Small intestine (tissue), 7 donors: ENCODE measurements at regions not wholly inside any gene's neighbourhood (a gene's known extent, or its start where the extent isn't known, plus 50 kb on each side); places are given as distances from the start of the nearest gene placed in this dataset.
A peak's percentile ranks its signal among the peaks of the same experiment; 100 is the strongest.

Experiments
- DNase-seq, 2 donors: peaks; one replicate each; pipeline versions ENCODE4 v3.0.0 to v3.0.0-alpha.2; 2013
- FAIRE-seq: peaks from 2 replicates; lab custom pipeline; 2012; peaks lifted over from hg19 to GRCh38; lab: Jason Lieb, UNC
- H3K27ac ChIP-seq, 3 donors: one replicate each; pipeline ENCODE4 v1.5.1; 2013; ENCODE audit warnings: low read length in 2 of 3, mild to moderate bottlenecking in 2 of 3, control low read depth in 1 of 3, inconsistent platforms in 1 of 3, low read depth in 1 of 3, moderate library complexity in 1 of 3
- H3K27me3 ChIP-seq, 3 donors: one replicate each; pipeline ENCODE4 v1.6.1; 2013; ENCODE audit warnings: low read length in 3 of 3, inconsistent platforms in 1 of 3; ENCODE audit not compliant: control insufficient read depth in 3 of 3, insufficient read depth in 3 of 3
- H3K36me3 ChIP-seq, 3 donors: one replicate each; pipeline ENCODE4 v1.6.1; 2013; ENCODE audit warnings: low read length in 3 of 3, inconsistent platforms in 1 of 3, low read depth in 1 of 3, mild to moderate bottlenecking in 1 of 3, moderate library complexity in 1 of 3; ENCODE audit not compliant: control insufficient read depth in 3 of 3, insufficient read depth in 2 of 3
- H3K4me1 ChIP-seq, 3 donors: one replicate each; pipeline ENCODE4 v1.6.1; 2013; ENCODE audit warnings: low read length in 2 of 3, inconsistent platforms in 1 of 3, low read depth in 1 of 3, mild to moderate bottlenecking in 1 of 3, moderate library complexity in 1 of 3; ENCODE audit not compliant: control insufficient read depth in 3 of 3, insufficient read depth in 2 of 3
- H3K4me3 ChIP-seq, 3 donors: one replicate each; pipeline ENCODE4 v1.5.1; 2013; ENCODE audit warnings: low read length in 3 of 3, control low read depth in 1 of 3, inconsistent platforms in 1 of 3, low read depth in 1 of 3, mild to moderate bottlenecking in 1 of 3, moderate library complexity in 1 of 3
- H3K9me3 ChIP-seq, 2 donors: one replicate each; pipeline ENCODE4 v1.6.1; 2013; ENCODE audit warnings: low read depth in 1 of 2, low read length in 1 of 2; ENCODE audit not compliant: control insufficient read depth in 2 of 2, insufficient read depth in 1 of 2
- WGBS, 3 donors: extraction: QIAGEN DNeasy Blood & Tissue Kit; methylation state at CpG; one replicate each; pipeline ENCODE4 v1.1.7; 2013; 5-methylcytosine and 5-hydroxymethylcytosine counted together
- donor health status: healthy with polysubstance abuse.
- donor health status: control.
- donor health status: control.
- donor health status: Bipolar disorder and iron deficiency.
- donor health status: healthy.

GRCh38 chr6:144653885-144654505, 368.9 kb downstream of the UTRN start:
- Histone ChIP-seq H3K4me3 (no peak overlapping the region), H3K9me3 (no peaks in the 10 kb centered on the region), H3K4me1 (peaks cover 0 to 8% (median 4%) of the 10 kb centered on the region in 3 donors), H3K27me3 (no peaks in the 10 kb centered on the region), H3K27ac (no peak overlapping the region), H3K36me3 (no peaks in the 10 kb centered on the region)
- FAIRE-seq (no peak), DNase-seq (no peak)
- WGBS, 3 donors, result 30 to 36% (median 31%) methylated on average over 6 of the region's 6 CpGs

DNA sequence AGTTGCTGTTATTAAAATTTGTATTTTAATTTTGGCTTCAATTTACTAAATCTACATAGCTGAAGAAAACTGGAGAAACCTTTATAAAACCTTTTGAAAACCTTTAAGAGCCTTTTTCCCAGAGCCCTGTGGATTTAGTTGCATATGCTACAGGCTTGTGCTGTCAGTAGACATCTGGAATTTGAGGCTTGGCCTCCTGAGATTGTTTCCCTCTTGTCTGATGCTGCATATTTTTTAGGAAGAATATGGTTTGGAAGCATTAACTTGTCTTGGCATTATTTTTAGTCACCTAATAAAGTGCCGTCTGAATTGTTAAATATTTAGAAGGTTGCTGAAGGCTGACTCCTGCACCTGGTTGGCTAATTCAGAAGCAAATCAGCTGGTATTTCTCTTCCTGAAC, 369.4 kb downstream of the UTRN start:
- H3K27ac ChIP-seq, result no peak overlapping the region
- WGBS, 3 donors, result 51 to 88% (median 65%) methylated on average over 1 of the region's 1 CpG
- no peak for DNase-seq

GRCh38 chr6:144655376-144655775, 370.2 kb downstream of the UTRN start:
- Histone ChIP-seq H3K36me3 (no peaks in the 10 kb centered on the region), H3K27ac (no peak overlapping the region), H3K4me3 (no peak overlapping the region), H3K27me3 (no peaks in the 10 kb centered on the region), H3K9me3 (no peaks in the 10 kb centered on the region), H3K4me1 (peaks cover 0 to 19% (median 4%) of the 10 kb centered on the region in 3 donors)
- FAIRE-seq (no peak), DNase-seq (no peak)
- 87 to 100% (median 88%) methylated on average over 1 of the region's 1 CpG for WGBS, 3 donors

More for the DNA sequence above, 369.4 kb downstream of the UTRN start:
- no peaks in the 10 kb centered on the region for H3K27me3 ChIP-seq
- H3K9me3 ChIP-seq, result no peaks in the 10 kb centered on the region
- peaks cover 0 to 11% (median 4%) of the 10 kb centered on the region in 3 donors for H3K4me1 ChIP-seq
- no peak for FAIRE-seq
- no peak overlapping the region for H3K4me3 ChIP-seq
- no peaks in the 10 kb centered on the region for H3K36me3 ChIP-seq

- no peaks in the 10 kb centered on the region for H3K36me3 ChIP-seq
- H3K27ac ChIP-seq, result no peak overlapping the region
- 71 to 84% (median 79%) methylated on average over 2 of the region's 2 CpGs for WGBS, 3 donors
- H3K9me3 ChIP-seq, result no peaks in the 10 kb centered on the region
- H3K27me3 ChIP-seq, result no peaks in the 10 kb centered on the region
- H3K4me3 ChIP-seq, result no peak overlapping the region
- no peak for DNase-seq
- FAIRE-seq, result no peak
- peaks cover 0 to 26% (median 4%) of the 10 kb centered on the region in 3 donors for H3K4me1 ChIP-seq
These were observed 372.6 kb downstream of the UTRN start for GRCh38 chr6:144657691-144658090.

DNA sequence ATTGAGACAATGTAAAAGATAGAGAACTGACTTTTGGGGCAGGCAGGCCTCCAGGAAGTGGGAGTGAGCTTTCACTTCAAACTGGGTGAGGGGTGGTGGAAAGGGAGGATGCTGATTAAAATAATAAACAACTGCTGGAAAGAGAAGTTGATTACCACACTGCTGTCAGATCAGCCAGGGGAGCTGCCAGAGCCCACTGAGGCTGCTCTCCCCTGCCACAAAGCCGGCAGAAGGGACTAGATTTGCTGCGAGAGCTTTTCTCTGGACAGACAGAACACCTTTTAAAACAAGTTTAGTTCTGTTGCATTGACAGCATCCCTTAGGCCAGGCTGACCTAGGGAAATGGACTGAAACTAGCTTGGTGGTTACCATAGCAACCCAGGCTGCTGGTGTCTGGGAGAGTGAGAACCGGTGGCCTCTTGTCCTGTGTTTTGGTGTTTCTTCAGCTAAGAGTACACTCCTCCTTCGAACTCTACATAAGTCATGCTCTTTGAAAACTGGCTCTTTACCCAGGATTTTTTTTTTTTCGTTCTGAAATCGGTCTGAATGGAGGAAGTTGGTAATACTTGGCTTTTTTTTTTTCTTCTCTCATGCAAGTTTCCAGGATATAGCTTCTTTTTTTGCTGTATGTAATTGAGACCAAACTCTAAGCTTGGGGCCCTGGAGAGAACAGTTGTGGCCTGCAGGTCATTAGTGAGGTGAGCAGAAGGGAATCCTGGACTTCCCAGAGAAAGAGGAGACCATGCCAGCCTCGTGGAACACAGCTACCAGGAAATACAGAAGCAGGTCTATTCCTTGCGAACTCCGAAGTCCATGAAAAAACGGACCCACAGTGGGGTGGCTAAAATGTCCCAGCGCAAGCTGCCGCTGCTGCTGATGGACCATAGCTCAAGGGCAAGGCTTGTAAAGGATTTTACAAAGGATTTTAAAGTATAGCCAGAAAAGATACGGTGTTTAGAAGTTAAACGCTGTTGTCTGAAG, 374.4 kb downstream of the UTRN start:
- Histone ChIP-seq H3K4me3 (no peak overlapping the region), H3K4me1 (peaks cover 0 to 26% (median 0%) of the 10 kb centered on the region in 3 donors), H3K27me3 (no peaks in the 10 kb centered on the region), H3K27ac (peak overlapping the region in 2 of 3 donors; percentile 8 to 60), H3K9me3 (no peaks in the 10 kb centered on the region), H3K36me3 (no peaks in the 10 kb centered on the region)
- 16 to 38% (median 21%) methylated on average over 14 of the region's 14 CpGs for WGBS, 3 donors
- FAIRE-seq (no peak), DNase-seq (peak; percentile 36 to 53)

DNA sequence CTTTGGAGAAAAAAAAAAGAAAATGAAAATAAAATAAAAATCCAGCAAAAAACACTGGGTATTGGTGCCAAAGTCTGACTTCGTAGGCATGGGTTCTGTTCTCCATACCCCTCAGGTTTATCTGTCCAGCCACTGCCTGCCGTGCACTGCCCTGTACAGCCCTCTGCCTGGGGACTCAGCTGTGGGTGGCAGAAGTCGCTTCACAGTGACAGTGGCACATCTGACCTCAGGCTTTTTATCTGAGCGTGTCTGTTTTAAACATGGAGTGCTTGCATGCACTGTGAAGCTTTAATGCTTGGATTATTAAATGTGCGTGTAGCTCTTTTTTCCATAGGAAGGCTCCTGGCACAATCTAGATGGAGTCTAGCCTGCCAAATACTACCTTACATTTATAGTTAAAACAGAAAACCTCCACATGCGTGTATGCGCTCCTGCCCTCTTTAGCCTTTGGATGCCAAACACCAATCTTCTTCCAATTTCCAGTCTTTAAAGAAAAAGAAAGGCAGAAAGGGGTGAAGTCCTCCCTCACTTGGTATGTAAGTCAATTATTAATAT, 375.5 kb downstream of the UTRN start:
- no peaks in the 10 kb centered on the region for H3K9me3 ChIP-seq
- no peak for FAIRE-seq
- DNase-seq, result peak in 1 of 2 donors; percentile 29
- H3K36me3 ChIP-seq, result no peaks in the 10 kb centered on the region
- 20 to 64% (median 45%) methylated on average over 7 of the region's 7 CpGs for WGBS, 3 donors
- peaks cover 0 to 26% (median 0%) of the 10 kb centered on the region in 3 donors for H3K4me1 ChIP-seq
- peak overlapping the region in 2 of 3 donors; percentile 60 to 78 for H3K27ac ChIP-seq
- no peaks in the 10 kb centered on the region for H3K27me3 ChIP-seq
- H3K4me3 ChIP-seq, result peak overlapping the region in 1 of 3 donors; percentile 5

GRCh38 chr6:144661116-144661806, 376.1 kb downstream of the UTRN start:
- H3K4me3 ChIP-seq, result peak overlapping the region in 1 of 3 donors; percentile 5
- H3K27me3 ChIP-seq, result no peaks in the 10 kb centered on the region
- DNase-seq (peak; percentile 80 to 83), FAIRE-seq (no peak)
- 15 to 61% (median 35%) methylated on average over 8 of the region's 8 CpGs for WGBS, 3 donors
- no peaks in the 10 kb centered on the region for H3K36me3 ChIP-seq
- H3K4me1 ChIP-seq, result peaks cover 0 to 26% (median 0%) of the 10 kb centered on the region in 3 donors
- H3K9me3 ChIP-seq, result no peaks in the 10 kb centered on the region
- H3K27ac ChIP-seq, result peak overlapping the region in 2 of 3 donors; percentile 55 to 60
